ENCODE measurements at regions not wholly inside any gene's neighbourhood (a gene's known extent, or its start where the extent isn't known, plus 50 kb on each side); places are given as distances from the start of the nearest gene placed in this dataset.

- TF ChIP-seq, protein P1, sequence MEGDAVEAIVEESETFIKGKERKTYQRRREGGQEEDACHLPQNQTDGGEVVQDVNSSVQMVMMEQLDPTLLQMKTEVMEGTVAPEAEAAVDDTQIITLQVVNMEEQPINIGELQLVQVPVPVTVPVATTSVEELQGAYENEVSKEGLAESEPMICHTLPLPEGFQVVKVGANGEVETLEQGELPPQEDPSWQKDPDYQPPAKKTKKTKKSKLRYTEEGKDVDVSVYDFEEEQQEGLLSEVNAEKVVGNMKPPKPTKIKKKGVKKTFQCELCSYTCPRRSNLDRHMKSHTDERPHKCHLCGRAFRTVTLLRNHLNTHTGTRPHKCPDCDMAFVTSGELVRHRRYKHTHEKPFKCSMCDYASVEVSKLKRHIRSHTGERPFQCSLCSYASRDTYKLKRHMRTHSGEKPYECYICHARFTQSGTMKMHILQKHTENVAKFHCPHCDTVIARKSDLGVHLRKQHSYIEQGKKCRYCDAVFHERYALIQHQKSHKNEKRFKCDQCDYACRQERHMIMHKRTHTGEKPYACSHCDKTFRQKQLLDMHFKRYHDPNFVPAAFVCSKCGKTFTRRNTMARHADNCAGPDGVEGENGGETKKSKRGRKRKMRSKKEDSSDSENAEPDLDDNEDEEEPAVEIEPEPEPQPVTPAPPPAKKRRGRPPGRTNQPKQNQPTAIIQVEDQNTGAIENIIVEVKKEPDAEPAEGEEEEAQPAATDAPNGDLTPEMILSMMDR (IDR thresholded peaks at IDR 0.05), result no peak
- Histone ChIP-seq H3K4me3 (no peak overlapping the region), H3K9me3 (no peaks in the 10 kb centered on the region), H3K27me3 (no peaks in the 10 kb centered on the region), H3K36me3 (no peaks in the 10 kb centered on the region), H3K27ac (no peak overlapping the region), H3K4me1 (no peaks in the 10 kb centered on the region)
- DNase-seq (no peak), ATAC-seq (no peak)
- intact Hi-C loops (cut with DNase I), result no loop called here
These were observed 316.8 kb upstream of the POU3F3 start for GRCh38 chr2:104537116-104537515.

GRCh38 chr2:104538077-104538476, 315.8 kb upstream of the POU3F3 start:
- ATAC-seq (no peak), DNase-seq (no peak)
- no peak overlapping the region for H3K27ac ChIP-seq
- intact Hi-C loops (cut with DNase I), result no loop called here
- H3K9me3 ChIP-seq, result no peaks in the 10 kb centered on the region
- H3K27me3 ChIP-seq, result no peaks in the 10 kb centered on the region
- TF ChIP-seq, protein P1 (IDR thresholded peaks at IDR 0.05), result no peak
- H3K36me3 ChIP-seq, result no peaks in the 10 kb centered on the region
- no peak overlapping the region for H3K4me3 ChIP-seq
- no peaks in the 10 kb centered on the region for H3K4me1 ChIP-seq

GRCh38 chr2:104539649-104540048, 314.3 kb upstream of the POU3F3 start:
- no peak overlapping the region for H3K4me3 ChIP-seq
- ATAC-seq (no peak), DNase-seq (no peak)
- no peak overlapping the region for H3K27ac ChIP-seq
- intact Hi-C loops (cut with DNase I), result no loop called here
- TF ChIP-seq, protein P1 (IDR thresholded peaks at IDR 0.05), result no peak
- no peaks in the 10 kb centered on the region for H3K4me1 ChIP-seq
- no peaks in the 10 kb centered on the region for H3K9me3 ChIP-seq
- H3K36me3 ChIP-seq, result no peaks in the 10 kb centered on the region
- H3K27me3 ChIP-seq, result no peaks in the 10 kb centered on the region

GRCh38 chr2:104545055-104545454, 308.9 kb upstream of the POU3F3 start:
- intact Hi-C loops (cut with DNase I), result no loop called here
- TF ChIP-seq, protein P1 (IDR thresholded peaks at IDR 0.05), result no peak

DNA sequence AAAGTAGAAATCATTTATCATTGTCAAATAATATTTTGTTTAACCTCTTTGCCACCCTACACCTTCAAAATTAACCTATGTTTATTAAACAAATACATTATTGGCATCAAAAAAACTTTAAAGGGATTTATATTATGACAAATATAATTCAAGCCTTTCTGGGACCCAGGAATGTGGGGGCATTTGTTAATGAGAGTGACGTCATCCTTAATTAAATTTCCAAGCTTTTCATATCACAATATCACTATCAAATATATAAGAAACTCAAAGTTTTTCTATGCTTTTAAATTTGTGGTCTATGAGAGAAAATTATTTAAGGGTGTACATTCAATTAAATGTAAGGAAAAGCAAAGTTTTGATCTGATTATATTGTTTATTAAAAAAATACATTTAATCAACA, 307.4 kb upstream of the POU3F3 start:
- no peak overlapping the region for H3K4me3 ChIP-seq
- intact Hi-C loops (cut with DNase I), result no loop called here
- no peak overlapping the region for H3K27ac ChIP-seq
- no peaks in the 10 kb centered on the region for H3K4me1 ChIP-seq
- ATAC-seq (no peak), DNase-seq (no peak)
- H3K36me3 ChIP-seq, result no peaks in the 10 kb centered on the region
- no peaks in the 10 kb centered on the region for H3K27me3 ChIP-seq
- no peaks in the 10 kb centered on the region for H3K9me3 ChIP-seq
- TF ChIP-seq, protein P1 (IDR thresholded peaks at IDR 0.05), result no peak

More at GRCh38 chr2:104545055-104545454, 308.9 kb upstream of the POU3F3 start:
- peak in 1 of 4 donors; percentile 20 for DNase-seq
- no peak overlapping the region for H3K27ac ChIP-seq
- no peaks in the 10 kb centered on the region for H3K36me3 ChIP-seq
- no peaks in the 10 kb centered on the region for H3K9me3 ChIP-seq
- no peak for ATAC-seq
- no peak overlapping the region for H3K4me3 ChIP-seq
- H3K27me3 ChIP-seq, result no peaks in the 10 kb centered on the region
- no peaks in the 10 kb centered on the region for H3K4me1 ChIP-seq

Measured in left lung (tissue), 4 donors.